ENCODE measurements at regions not wholly inside any gene's neighbourhood (a gene's known extent, or its start where the extent isn't known, plus 50 kb on each side); places are given as distances from the start of the nearest gene placed in this dataset.

- Histone ChIP-seq H3K36me3 (no peaks in the 10 kb centered on the region), H3K4me1 (no peaks in the 10 kb centered on the region), H3K27ac (no peak overlapping the region), H3K9me3 (no peaks in the 10 kb centered on the region), H3K27me3 (no peaks in the 10 kb centered on the region), H3K4me3 (no peak overlapping the region)
- DNase-seq (ENCODE audit: low spot score), result no peak
- no peak for TF ChIP-seq CTCF (IDR thresholded peaks at IDR 0.05)
Measured at GRCh38 chr1:198830412-198830811, 191.6 kb downstream of the PTPRC start.

GRCh38 chr1:198833706-198834503 is 195.1 kb downstream of the PTPRC start:
- no peak overlapping the region for H3K4me3 ChIP-seq
- H3K36me3 ChIP-seq, result no peaks in the 10 kb centered on the region
- H3K9me3 ChIP-seq, result no peaks in the 10 kb centered on the region
- H3K27ac ChIP-seq, result no peak overlapping the region
- DNase-seq (ENCODE audit: low spot score), result no peak
- H3K4me1 ChIP-seq, result no peaks in the 10 kb centered on the region
- no peaks in the 10 kb centered on the region for H3K27me3 ChIP-seq
- no peak for TF ChIP-seq CTCF (IDR thresholded peaks at IDR 0.05)

GRCh38 chr1:198837278-198838021 is 198.6 kb downstream of the PTPRC start:
- Histone ChIP-seq H3K27ac (no peak overlapping the region), H3K4me1 (no peaks in the 10 kb centered on the region), H3K36me3 (no peaks in the 10 kb centered on the region), H3K4me3 (no peak overlapping the region), H3K9me3 (no peaks in the 10 kb centered on the region), H3K27me3 (no peaks in the 10 kb centered on the region)
- TF ChIP-seq CTCF (IDR thresholded peaks at IDR 0.05), result no peak
- DNase-seq (ENCODE audit: low spot score), result no peak

GRCh38 chr1:198838022-198838342 is 199.1 kb downstream of the PTPRC start:
- H3K4me3 ChIP-seq, result no peak overlapping the region
- DNase-seq (ENCODE audit: low spot score), result no peak
- no peak overlapping the region for H3K27ac ChIP-seq
- H3K9me3 ChIP-seq, result no peaks in the 10 kb centered on the region
- TF ChIP-seq CTCF (IDR thresholded peaks at IDR 0.05), result no peak
- H3K36me3 ChIP-seq, result no peaks in the 10 kb centered on the region
- H3K4me1 ChIP-seq, result no peaks in the 10 kb centered on the region
- no peaks in the 10 kb centered on the region for H3K27me3 ChIP-seq

GRCh38 chr1:198841477-198841876 is 202.6 kb downstream of the PTPRC start:
- no peak for DNase-seq (ENCODE audit: low spot score)
- H3K27me3 ChIP-seq, result no peaks in the 10 kb centered on the region
- H3K27ac ChIP-seq, result no peak overlapping the region
- no peaks in the 10 kb centered on the region for H3K9me3 ChIP-seq
- no peaks in the 10 kb centered on the region for H3K4me1 ChIP-seq
- TF ChIP-seq CTCF (IDR thresholded peaks at IDR 0.05), result no peak
- no peak overlapping the region for H3K4me3 ChIP-seq
- no peaks in the 10 kb centered on the region for H3K36me3 ChIP-seq

All from right atrium auricular region (tissue), 2 donors.